AG04450 (cell line): ENCODE measurements at regions not wholly inside any gene's neighbourhood (a gene's known extent, or its start where the extent isn't known, plus 50 kb on each side); places are given as distances from the start of the nearest gene placed in this dataset.

ENCODE experiments used
- CTCF ChIA-PET: fragments of 300-600, 350-600 bp; formaldehyde crosslinking; extraction: SDS; loops from one replicate; lab custom pipeline; 2022; ENCODE audit warnings: antibody characterized with exemption, inconsistent platforms; lab: Charles Lee
- POLR2A ChIA-PET: fragments of 350-600 bp; formaldehyde crosslinking; extraction: SDS; loops from one replicate; lab custom pipeline; 2021; ENCODE audit warnings: antibody characterized with exemption, inconsistent platforms; lab: Yijun Ruan, JAX
- DNase-seq: peaks from one replicate; pipeline ENCODE4 v3.0.0-alpha.2; 2011; ENCODE audit warnings: low read depth, low spot score
- H3K27ac ChIP-seq: one replicate; pipeline ENCODE4 v1.5.1; 2012; ENCODE audit warnings: low read depth, low read length, control low read depth
- H3K27me3 ChIP-seq: one replicate; pipeline ENCODE4 v1.6.0; 2012; ENCODE audit warnings: low read length; ENCODE audit not compliant: control insufficient read depth, insufficient read depth
- H3K4me3 ChIP-seq: 2 replicates; pipeline ENCODE4 v1.5.1; 2011; ENCODE audit warnings: mild to moderate bottlenecking, low read depth, low read length, control low read depth
- H3K9me3 ChIP-seq: 2 replicates; pipeline ENCODE4 v1.5.1; 2012; ENCODE audit warnings: low read length; ENCODE audit not compliant: control insufficient read depth, insufficient read depth
- TF ChIP-seq, protein P1 (sequence below): IDR thresholded peaks from 2 replicates; pipeline ENCODE4 v1.5.1; 2011; ENCODE audit warnings: low read depth, low read length, control low read depth, inconsistent platforms

DNA sequence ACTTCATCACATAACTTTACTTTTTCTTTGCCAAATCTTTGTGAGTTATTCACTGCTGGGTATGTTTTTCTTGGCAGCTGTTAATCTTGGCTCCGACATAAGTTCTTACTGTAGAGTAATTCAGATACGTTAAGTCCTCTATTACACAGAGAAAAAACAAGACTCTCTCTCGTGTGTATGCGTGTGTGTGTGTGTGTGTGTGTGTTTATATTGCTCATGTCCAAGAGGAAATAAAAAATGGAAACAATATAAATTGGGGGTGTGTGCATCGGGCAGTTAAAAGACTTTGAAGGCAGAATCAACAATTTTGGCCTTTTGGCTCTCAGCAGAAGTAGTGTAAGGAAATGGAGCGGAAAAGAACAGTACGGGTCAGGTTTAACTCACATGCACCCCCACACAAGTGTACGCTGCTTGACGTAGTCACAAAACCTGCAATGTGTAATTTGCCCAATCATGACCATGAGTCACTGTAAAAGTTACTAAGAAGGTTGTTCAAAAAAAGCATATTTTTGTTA lies 67.2 kb upstream of the IFNE start:
- POLR2A ChIA-PET = no interaction called here
- peak; percentile 80 for DNase-seq
- Histone ChIP-seq H3K27ac (peak overlapping the region; percentile 92), H3K27me3 (no peaks in the 10 kb centered on the region), H3K9me3 (no peaks in the 10 kb centered on the region), H3K4me3 (peak overlapping the region; percentile 37)
- CTCF ChIA-PET = interaction anchor here (1.2 to 1.3 kb wide), 2 partner anchors 115 to 223 kb away, joined by 3 read pairs; no protein-coding TSS in a partner anchor
- TF ChIP-seq, protein P1, sequence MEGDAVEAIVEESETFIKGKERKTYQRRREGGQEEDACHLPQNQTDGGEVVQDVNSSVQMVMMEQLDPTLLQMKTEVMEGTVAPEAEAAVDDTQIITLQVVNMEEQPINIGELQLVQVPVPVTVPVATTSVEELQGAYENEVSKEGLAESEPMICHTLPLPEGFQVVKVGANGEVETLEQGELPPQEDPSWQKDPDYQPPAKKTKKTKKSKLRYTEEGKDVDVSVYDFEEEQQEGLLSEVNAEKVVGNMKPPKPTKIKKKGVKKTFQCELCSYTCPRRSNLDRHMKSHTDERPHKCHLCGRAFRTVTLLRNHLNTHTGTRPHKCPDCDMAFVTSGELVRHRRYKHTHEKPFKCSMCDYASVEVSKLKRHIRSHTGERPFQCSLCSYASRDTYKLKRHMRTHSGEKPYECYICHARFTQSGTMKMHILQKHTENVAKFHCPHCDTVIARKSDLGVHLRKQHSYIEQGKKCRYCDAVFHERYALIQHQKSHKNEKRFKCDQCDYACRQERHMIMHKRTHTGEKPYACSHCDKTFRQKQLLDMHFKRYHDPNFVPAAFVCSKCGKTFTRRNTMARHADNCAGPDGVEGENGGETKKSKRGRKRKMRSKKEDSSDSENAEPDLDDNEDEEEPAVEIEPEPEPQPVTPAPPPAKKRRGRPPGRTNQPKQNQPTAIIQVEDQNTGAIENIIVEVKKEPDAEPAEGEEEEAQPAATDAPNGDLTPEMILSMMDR = no peak

DNA sequence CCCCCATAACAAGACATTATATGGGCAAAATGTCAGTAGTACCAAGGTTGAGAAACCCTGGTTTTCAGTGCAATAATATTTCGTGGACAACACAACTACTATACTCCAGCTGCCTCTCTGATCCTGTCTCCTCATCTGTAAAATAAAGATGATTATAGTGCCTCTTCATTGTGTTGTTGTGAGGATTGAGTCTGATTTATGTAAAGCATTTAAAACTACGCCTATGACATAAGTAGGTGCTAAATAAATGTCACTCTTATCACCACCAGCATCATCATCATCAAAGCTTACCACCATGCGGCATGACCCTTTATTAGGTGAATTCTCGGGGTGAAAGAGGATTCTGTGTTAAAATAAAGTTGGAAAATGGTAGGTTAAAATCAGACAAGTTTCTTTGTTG lies 67.8 kb upstream of the IFNE start:
- no peak for DNase-seq
- Histone ChIP-seq H3K9me3 (no peaks in the 10 kb centered on the region), H3K4me3 (peak overlapping the region; percentile 37), H3K27ac (peak overlapping the region; percentile 92), H3K27me3 (no peaks in the 10 kb centered on the region)
- ChIA-PET CTCF (interaction anchor here (0.6 to 1.2 kb wide), 5 partner anchors 12 to 239 kb away, joined by 3 to 9 read pairs (median 5); no protein-coding TSS in a partner anchor), POLR2A (interaction anchor here (1.0 kb wide), 1 partner anchor 9 kb away, joined by 3 read pairs; no protein-coding TSS in a partner anchor)
- TF ChIP-seq, protein P1 = no peak

- ChIA-PET CTCF (interaction anchor here (0.6 to 1.2 kb wide), 8 partner anchors 11 to 514 kb away, joined by 3 to 9 read pairs (median 6); no protein-coding TSS in a partner anchor), POLR2A (interaction anchor here (1.0 kb wide), 1 partner anchor 9 kb away, joined by 3 read pairs; no protein-coding TSS in a partner anchor)
- TF ChIP-seq, protein P1 = no peak
- DNase-seq = no peak
- no peak overlapping the region for H3K4me3 ChIP-seq
- H3K27ac ChIP-seq = peak overlapping the region; percentile 92
- H3K27me3 ChIP-seq = no peaks in the 10 kb centered on the region
- no peaks in the 10 kb centered on the region for H3K9me3 ChIP-seq
Observed at GRCh38 chr9:21550392-21550791, 68.3 kb upstream of the IFNE start.

GRCh38 chr9:21551401-21551800 lies 69.3 kb upstream of the IFNE start:
- CTCF ChIA-PET = interaction anchor here (1.1 to 1.2 kb wide), 2 partner anchors 158 to 237 kb away, joined by 3 to 5 read pairs; no protein-coding TSS in a partner anchor
- Histone ChIP-seq H3K27ac (peak overlapping the region; percentile 59), H3K27me3 (no peaks in the 10 kb centered on the region), H3K4me3 (no peak overlapping the region; the same call in 1 of the 2 replicates), H3K9me3 (no peaks in the 10 kb centered on the region)
- no peak for DNase-seq
- POLR2A ChIA-PET = no interaction called here
- TF ChIP-seq, protein P1 = no peak
